Hypothalamus (tissue), 51 donors: ENCODE measurements at regions not wholly inside any gene's neighbourhood (a gene's known extent, or its start where the extent isn't known, plus 50 kb on each side); places are given as distances from the start of the nearest gene placed in this dataset.
"Not testable (repeated sequence)": the region's sequence is repeated elsewhere in the genome, so short reads cannot be mapped to it uniquely, and the experiment has no call there.

Experiments
- DNase-seq, 51 donors: peaks; one replicate each; lab custom pipeline; 2025; lab: John Stamatoyannopoulos, UW

- not testable (repeated sequence) for DNase-seq
These were observed 442.6 kb downstream of the TMEM121 start for GRCh38 chr14:105969026-105969425.

GRCh38 chr14:105970821-105971220, 444.4 kb downstream of the TMEM121 start:
- not testable (repeated sequence) for DNase-seq

GRCh38 chr14:105971593-105972500, 445.5 kb downstream of the TMEM121 start:
- DNase-seq, result no peak

GRCh38 chr14:105974902-105975301, 448.5 kb downstream of the TMEM121 start:
- no peak for DNase-seq

GRCh38 chr14:105978618-105979295, 452.4 kb downstream of the TMEM121 start:
- no peak for DNase-seq

- no peak for DNase-seq
These were observed 453.1 kb downstream of the TMEM121 start for GRCh38 chr14:105979446-105979845.

- no peak for DNase-seq
These were observed 453.8 kb downstream of the TMEM121 start for GRCh38 chr14:105980224-105980623.

- DNase-seq, result not testable (repeated sequence)
These were observed 455.3 kb downstream of the TMEM121 start for GRCh38 chr14:105981517-105982302.

- DNase-seq, result no peak
These were observed 456.3 kb downstream of the TMEM121 start for GRCh38 chr14:105982664-105983063.

GRCh38 chr14:105986894-105987284, 460.5 kb downstream of the TMEM121 start:
- no peak for DNase-seq

GRCh38 chr14:105987563-105987962, 461.2 kb downstream of the TMEM121 start:
- DNase-seq, result no peak

GRCh38 chr14:105989566-105990302, 463.4 kb downstream of the TMEM121 start:
- no peak for DNase-seq

GRCh38 chr14:105991677-105992076, 465.3 kb downstream of the TMEM121 start:
- not testable (repeated sequence) for DNase-seq

- no peak for DNase-seq
These were observed 467.4 kb downstream of the TMEM121 start for GRCh38 chr14:105993814-105994213.

- DNase-seq, result not testable (repeated sequence)
These were observed 468.8 kb downstream of the TMEM121 start for GRCh38 chr14:105995011-105995710.

- DNase-seq, result not testable (repeated sequence)
These were observed 472.2 kb downstream of the TMEM121 start for GRCh38 chr14:105998597-105998996.

- DNase-seq, result peak in 12 of 51 donors; percentile 0 to 37 (median 16)
These were observed 473.1 kb downstream of the TMEM121 start for GRCh38 chr14:105999361-106000028.

- DNase-seq, result not testable (repeated sequence)
These were observed 473.7 kb downstream of the TMEM121 start for GRCh38 chr14:106000029-106000511.

GRCh38 chr14:106001277-106001676, 474.9 kb downstream of the TMEM121 start:
- DNase-seq, result not testable (repeated sequence)
